GM13977 (cell line): ENCODE measurements at regions not wholly inside any gene's neighbourhood (a gene's known extent, or its start where the extent isn't known, plus 50 kb on each side); places are given as distances from the start of the nearest gene placed in this dataset.

Source experiments
- DNase-seq: peaks from one replicate; pipeline ENCODE4 v3.0.0; 2012; ENCODE audit warnings: low spot score
- CTCF ChIP-seq: IDR thresholded peaks from 2 replicates; pipeline ENCODE4 v1.5.1; 2012; ENCODE audit warnings: mild to moderate bottlenecking, control low read depth; ENCODE audit not compliant: insufficient read depth; ENCODE audit errors: extremely low read depth, missing control alignments
- in situ Hi-C: fragments of 300-500 bp; cut with MboI; formaldehyde crosslinking; loops from one replicate; pipeline ENCODE4 v1.12.0; 2022; ENCODE audit warnings: low sequenced_read_pairs, low pct_unique_long_range_greater_than_20kb, mixed read lengths, inconsistent platforms; ENCODE audit not compliant: unreplicated experiment

GRCh38 chr6:49370518-49370917, 92.5 kb downstream of the MMUT start:
- in situ Hi-C loops: no loop called here
- no peak for TF ChIP-seq CTCF
- DNase-seq: no peak

GRCh38 chr6:49366539-49366938, 96.5 kb downstream of the MMUT start:
- in situ Hi-C loops: no loop called here
- no peak for TF ChIP-seq CTCF
- DNase-seq: no peak

- no peak for TF ChIP-seq CTCF
- in situ Hi-C loops: no loop called here
- DNase-seq: no peak
Measured at GRCh38 chr6:49348561-49348960, 114.5 kb downstream of the MMUT start.

- no peak for TF ChIP-seq CTCF
- no peak for DNase-seq
- in situ Hi-C loops: no loop called here
Measured at GRCh38 chr6:49342410-49342809, 120.6 kb downstream of the MMUT start.

- no peak for DNase-seq
- in situ Hi-C loops: no loop called here
- TF ChIP-seq CTCF: no peak
Measured at GRCh38 chr6:49341869-49342268, 121.2 kb downstream of the MMUT start.

- TF ChIP-seq CTCF: no peak
- in situ Hi-C loops: no loop called here
- no peak for DNase-seq
Measured at GRCh38 chr6:49339096-49339495, 124.0 kb downstream of the MMUT start.
